ENCODE measurements at regions not wholly inside any gene's neighbourhood (a gene's known extent, or its start where the extent isn't known, plus 50 kb on each side); places are given as distances from the start of the nearest gene placed in this dataset.

DNA sequence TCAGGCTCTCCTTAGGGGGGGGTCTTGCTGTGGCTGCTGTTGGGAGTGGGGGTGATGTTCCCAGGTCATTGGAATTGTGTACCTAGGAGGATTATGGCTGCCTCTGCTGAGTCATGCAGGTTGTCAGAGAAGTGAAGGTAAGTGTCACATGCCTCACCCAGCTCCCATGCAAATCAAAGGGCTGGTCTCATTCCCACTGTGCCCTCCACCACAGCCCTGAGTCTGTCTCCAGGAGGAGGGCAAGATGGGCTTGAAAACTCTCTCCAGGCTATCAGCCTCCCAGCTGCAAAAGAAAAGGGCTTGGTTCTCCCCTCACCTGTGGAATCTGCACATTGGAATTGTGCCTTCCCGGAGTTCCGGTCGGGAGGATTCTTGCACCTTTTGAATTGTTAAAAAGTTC is 580.5 kb downstream of the NSUN3 start:
- Histone ChIP-seq H4K20me1 (replicated peaks; ENCODE audit: insufficient read depth) (no peaks in the 10 kb centered on the region), H3K4me2 (no peak overlapping the region), H3K79me2 (replicated peaks; ENCODE audit: insufficient read depth) (no peaks in the 10 kb centered on the region), H3K9me2 (ENCODE audit: insufficient read depth) (peaks cover 5% of the 10 kb centered on the region), H3K4me3 (no peak overlapping the region), H2AFZ (peak overlapping the region; percentile 91), H3F3A (replicated peaks; ENCODE audit: low read depth) (no peaks in the 10 kb centered on the region), H3K36me3 (ENCODE audit: insufficient read depth) (no peaks in the 10 kb centered on the region), H3K4me1 (ENCODE audit: insufficient read depth) (no peaks in the 10 kb centered on the region), H3K27ac (ENCODE audit: low read depth) (peak overlapping the region; percentile 67; the same call in 1 of the 2 replicates), H3K27me3 (ENCODE audit: insufficient read depth) (no peaks in the 10 kb centered on the region)
- TF ChIP-seq EZH2 (IDR thresholded peaks at IDR 0.05; ENCODE audit: low read depth, unreplicated experiment) (no peak), ZNF114 (CRISPR knock-in tag; IDR thresholded peaks at IDR 0.05) (no peak), ZNF331 (CRISPR knock-in tag; IDR thresholded peaks at IDR 0.05; ENCODE audit: low read depth) (no peak), STAT1 (IDR thresholded peaks at IDR 0.05; ENCODE audit: unreplicated experiment) (no peak), CREB1 (CRISPR knock-in tag; IDR thresholded peaks at IDR 0.05; ENCODE audit: low read depth) (no peak), REST (IDR thresholded peaks at IDR 0.05; ENCODE audit: unreplicated experiment) (no peak), POLR2AphosphoS5 (IDR thresholded peaks at IDR 0.05; ENCODE audit: low read depth) (no peak), EZH2phosphoT487 (IDR thresholded peaks at IDR 0.05; ENCODE audit: unreplicated experiment) (no peak), NANOG (IDR thresholded peaks at IDR 0.05; ENCODE audit: borderline replicate concordance) (no peak), CTCF (conservative IDR thresholded peaks at IDR 0.05; ENCODE audit: low read depth in 2 of 2) (no peak), JUNB (IDR thresholded peaks at IDR 0.05; ENCODE audit: unreplicated experiment) (no peak)
- TF ChIP-seq, protein P1, sequence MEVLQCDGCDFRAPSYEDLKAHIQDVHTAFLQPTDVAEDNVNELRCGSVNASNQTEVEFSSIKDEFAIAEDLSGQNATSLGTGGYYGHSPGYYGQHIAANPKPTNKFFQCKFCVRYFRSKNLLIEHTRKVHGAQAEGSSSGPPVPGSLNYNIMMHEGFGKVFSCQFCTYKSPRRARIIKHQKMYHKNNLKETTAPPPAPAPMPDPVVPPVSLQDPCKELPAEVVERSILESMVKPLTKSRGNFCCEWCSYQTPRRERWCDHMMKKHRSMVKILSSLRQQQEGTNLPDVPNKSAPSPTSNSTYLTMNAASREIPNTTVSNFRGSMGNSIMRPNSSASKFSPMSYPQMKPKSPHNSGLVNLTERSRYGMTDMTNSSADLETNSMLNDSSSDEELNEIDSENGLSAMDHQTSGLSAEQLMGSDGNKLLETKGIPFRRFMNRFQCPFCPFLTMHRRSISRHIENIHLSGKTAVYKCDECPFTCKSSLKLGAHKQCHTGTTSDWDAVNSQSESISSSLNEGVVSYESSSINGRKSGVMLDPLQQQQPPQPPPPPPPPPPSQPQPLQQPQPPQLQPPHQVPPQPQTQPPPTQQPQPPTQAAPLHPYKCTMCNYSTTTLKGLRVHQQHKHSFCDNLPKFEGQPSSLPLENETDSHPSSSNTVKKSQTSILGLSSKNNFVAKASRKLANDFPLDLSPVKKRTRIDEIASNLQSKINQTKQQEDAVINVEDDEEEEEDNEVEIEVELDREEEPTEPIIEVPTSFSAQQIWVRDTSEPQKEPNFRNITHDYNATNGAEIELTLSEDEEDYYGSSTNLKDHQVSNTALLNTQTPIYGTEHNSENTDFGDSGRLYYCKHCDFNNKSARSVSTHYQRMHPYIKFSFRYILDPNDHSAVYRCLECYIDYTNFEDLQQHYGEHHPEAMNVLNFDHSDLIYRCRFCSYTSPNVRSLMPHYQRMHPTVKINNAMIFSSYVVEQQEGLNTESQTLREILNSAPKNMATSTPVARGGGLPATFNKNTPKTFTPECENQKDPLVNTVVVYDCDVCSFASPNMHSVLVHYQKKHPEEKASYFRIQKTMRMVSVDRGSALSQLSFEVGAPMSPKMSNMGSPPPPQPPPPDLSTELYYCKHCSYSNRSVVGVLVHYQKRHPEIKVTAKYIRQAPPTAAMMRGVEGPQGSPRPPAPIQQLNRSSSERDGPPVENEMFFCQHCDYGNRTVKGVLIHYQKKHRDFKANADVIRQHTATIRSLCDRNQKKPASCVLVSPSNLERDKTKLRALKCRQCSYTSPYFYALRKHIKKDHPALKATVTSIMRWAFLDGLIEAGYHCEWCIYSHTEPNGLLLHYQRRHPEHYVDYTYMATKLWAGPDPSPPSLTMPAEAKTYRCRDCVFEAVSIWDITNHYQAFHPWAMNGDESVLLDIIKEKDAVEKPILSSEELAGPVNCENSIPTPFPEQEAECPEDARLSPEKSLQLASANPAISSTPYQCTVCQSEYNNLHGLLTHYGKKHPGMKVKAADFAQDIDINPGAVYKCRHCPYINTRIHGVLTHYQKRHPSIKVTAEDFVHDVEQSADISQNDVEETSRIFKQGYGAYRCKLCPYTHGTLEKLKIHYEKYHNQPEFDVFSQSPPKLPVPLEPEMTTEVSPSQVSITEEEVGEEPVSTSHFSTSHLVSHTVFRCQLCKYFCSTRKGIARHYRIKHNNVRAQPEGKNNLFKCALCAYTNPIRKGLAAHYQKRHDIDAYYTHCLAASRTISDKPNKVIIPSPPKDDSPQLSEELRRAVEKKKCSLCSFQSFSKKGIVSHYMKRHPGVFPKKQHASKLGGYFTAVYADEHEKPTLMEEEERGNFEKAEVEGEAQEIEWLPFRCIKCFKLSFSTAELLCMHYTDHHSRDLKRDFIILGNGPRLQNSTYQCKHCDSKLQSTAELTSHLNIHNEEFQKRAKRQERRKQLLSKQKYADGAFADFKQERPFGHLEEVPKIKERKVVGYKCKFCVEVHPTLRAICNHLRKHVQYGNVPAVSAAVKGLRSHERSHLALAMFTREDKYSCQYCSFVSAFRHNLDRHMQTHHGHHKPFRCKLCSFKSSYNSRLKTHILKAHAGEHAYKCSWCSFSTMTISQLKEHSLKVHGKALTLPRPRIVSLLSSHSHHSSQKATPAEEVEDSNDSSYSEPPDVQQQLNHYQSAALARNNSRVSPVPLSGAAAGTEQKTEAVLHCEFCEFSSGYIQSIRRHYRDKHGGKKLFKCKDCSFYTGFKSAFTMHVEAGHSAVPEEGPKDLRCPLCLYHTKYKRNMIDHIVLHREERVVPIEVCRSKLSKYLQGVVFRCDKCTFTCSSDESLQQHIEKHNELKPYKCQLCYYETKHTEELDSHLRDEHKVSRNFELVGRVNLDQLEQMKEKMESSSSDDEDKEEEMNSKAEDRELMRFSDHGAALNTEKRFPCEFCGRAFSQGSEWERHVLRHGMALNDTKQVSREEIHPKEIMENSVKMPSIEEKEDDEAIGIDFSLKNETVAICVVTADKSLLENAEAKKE (CRISPR knock-in tag; IDR thresholded peaks at IDR 0.05) = no peak
- TF ChIP-seq, protein P2, sequence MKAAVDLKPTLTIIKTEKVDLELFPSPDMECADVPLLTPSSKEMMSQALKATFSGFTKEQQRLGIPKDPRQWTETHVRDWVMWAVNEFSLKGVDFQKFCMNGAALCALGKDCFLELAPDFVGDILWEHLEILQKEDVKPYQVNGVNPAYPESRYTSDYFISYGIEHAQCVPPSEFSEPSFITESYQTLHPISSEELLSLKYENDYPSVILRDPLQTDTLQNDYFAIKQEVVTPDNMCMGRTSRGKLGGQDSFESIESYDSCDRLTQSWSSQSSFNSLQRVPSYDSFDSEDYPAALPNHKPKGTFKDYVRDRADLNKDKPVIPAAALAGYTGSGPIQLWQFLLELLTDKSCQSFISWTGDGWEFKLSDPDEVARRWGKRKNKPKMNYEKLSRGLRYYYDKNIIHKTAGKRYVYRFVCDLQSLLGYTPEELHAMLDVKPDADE (IDR thresholded peaks at IDR 0.05) = no peak
- H3K36me3 Mint-ChIP-seq (ENCODE audit: low read depth) = peaks cover 22% of the 10 kb centered on the region
- peaks cover 10% of the 10 kb centered on the region; the same call in 2 of the 3 replicates for H3K4me1 Mint-ChIP-seq
- peak; percentile 60 for ATAC-seq
- H3K27ac Mint-ChIP-seq = peak overlapping the region; percentile 94
- H3K27me3 Mint-ChIP-seq (ENCODE audit: insufficient read depth, low read depth, poor library complexity) = no peaks in the 10 kb centered on the region
- H3K9me3 Mint-ChIP-seq = peaks cover 29% of the 10 kb centered on the region
- no peak overlapping the region for H3K4me3 Mint-ChIP-seq
- DNase-seq (ENCODE audit: low spot score) = peak; percentile 23

All from GM23338 (cell line).